Right cardiac atrium (tissue), 5 donors: ENCODE measurements at regions not wholly inside any gene's neighbourhood (a gene's known extent, or its start where the extent isn't known, plus 50 kb on each side); places are given as distances from the start of the nearest gene placed in this dataset.
"Not testable (repeated sequence)": the region's sequence is repeated elsewhere in the genome, so short reads cannot be mapped to it uniquely, and the experiment has no call there.

ENCODE experiments used
- ATAC-seq, 2 donors: fragments of 200-7000 bp; cut with Tn5 transposase; one replicate each; pipeline versions ENCODE4 v1.8.0 to v1.9.1; 2020; ENCODE audit warnings: moderate library complexity in 2 of 2, mild to moderate bottlenecking in 1 of 2
- DNase-seq, 3 donors: peaks; one replicate each; pipeline ENCODE4 v3.0.0-alpha.2; 2020
- H3K27ac ChIP-seq: one replicate; pipeline ENCODE4 v1.5.1; 2013; ENCODE audit warnings: mild to moderate bottlenecking, low read length, control low read depth, moderate library complexity
- H3K27me3 ChIP-seq: one replicate; pipeline ENCODE4 v1.6.1; 2013; ENCODE audit not compliant: control insufficient read depth, insufficient read depth
- H3K4me1 ChIP-seq: one replicate; pipeline ENCODE4 v1.6.1; 2013; ENCODE audit warnings: low read length; ENCODE audit not compliant: control insufficient read depth, insufficient read depth
- H3K4me3 ChIP-seq: one replicate; pipeline ENCODE4 v1.5.1; 2013; ENCODE audit warnings: low read length, control low read depth
- H3K9me3 ChIP-seq: one replicate; pipeline ENCODE4 v1.6.1; 2013; ENCODE audit warnings: low read length; ENCODE audit not compliant: control insufficient read depth
- WGBS: extraction: QIAGEN DNeasy Blood & Tissue Kit; methylation state at CpG from one replicate; pipeline ENCODE4 v1.1.7; 2013; 5-methylcytosine and 5-hydroxymethylcytosine counted together
- intact Hi-C, 4 donors: fragments of 100-400 bp; cut with DNase I; formaldehyde crosslinking; loops; one replicate each; pipeline versions ENCODE4 v1.11.0 to v1.14.0; 2022 to 2023
- donor health status: healthy with polysubstance abuse.
- donor health status: DM: no; HTN: yes; CAD: no.
- donor health status: DM: no; HTN: no; CAD: no.
- donor health status: DM: no; HTN: yes; CAD: no; lungs with severe emphysema.
- donor health status: DM: yes; HTN: yes; CAD: no.

GRCh38 chrX:75873993-75874392, 88.9 kb upstream of the MAGEE2 start:
- DNase-seq = no peak
- no peak overlapping the region for H3K4me3 ChIP-seq
- intact Hi-C loops = no loop called here
- WGBS = 92% methylated on average over 2 of the region's 2 CpGs
- H3K27me3 ChIP-seq = no peaks in the 10 kb centered on the region
- no peaks in the 10 kb centered on the region for H3K9me3 ChIP-seq
- ATAC-seq = no peak
- no peak overlapping the region for H3K27ac ChIP-seq
- H3K4me1 ChIP-seq = no peaks in the 10 kb centered on the region

- H3K9me3 ChIP-seq = no peaks in the 10 kb centered on the region
- 29% methylated on average over 1 of the region's 1 CpG for WGBS
- no peak for DNase-seq
- H3K4me1 ChIP-seq = no peaks in the 10 kb centered on the region
- no peak for ATAC-seq
- no peak overlapping the region for H3K27ac ChIP-seq
- intact Hi-C loops = no loop called here
- no peak overlapping the region for H3K4me3 ChIP-seq
- H3K27me3 ChIP-seq = no peaks in the 10 kb centered on the region
These were observed 98.4 kb upstream of the MAGEE2 start for GRCh38 chrX:75883446-75883845.

GRCh38 chrX:75887833-75888232, 102.8 kb upstream of the MAGEE2 start:
- Histone ChIP-seq H3K9me3 (no peaks in the 10 kb centered on the region), H3K4me1 (no peaks in the 10 kb centered on the region), H3K27me3 (no peaks in the 10 kb centered on the region), H3K27ac (no peak overlapping the region), H3K4me3 (no peak overlapping the region)
- intact Hi-C loops = no loop called here
- DNase-seq (no peak), ATAC-seq (peak in 1 of 2 donors; percentile 51)
- WGBS = 75% methylated on average over 7 of the region's 7 CpGs

- Histone ChIP-seq H3K27ac (no peak overlapping the region), H3K4me3 (no peak overlapping the region), H3K9me3 (no peaks in the 10 kb centered on the region), H3K27me3 (no peaks in the 10 kb centered on the region), H3K4me1 (no peaks in the 10 kb centered on the region)
- peak in 1 of 2 donors; percentile 66 for ATAC-seq
- intact Hi-C loops = no loop called here
- no peak for DNase-seq
- 45% methylated on average over 2 of the region's 2 CpGs for WGBS
These were observed 107.7 kb upstream of the MAGEE2 start for GRCh38 chrX:75892749-75893148.

- H3K27me3 ChIP-seq = no peaks in the 10 kb centered on the region
- WGBS = 61% methylated on average over 8 of the region's 8 CpGs
- DNase-seq (no peak), ATAC-seq (peak in 1 of 2 donors; percentile 71)
- no peak overlapping the region for H3K27ac ChIP-seq
- no peaks in the 10 kb centered on the region for H3K4me1 ChIP-seq
- intact Hi-C loops = no loop called here
- no peak overlapping the region for H3K4me3 ChIP-seq
- no peaks in the 10 kb centered on the region for H3K9me3 ChIP-seq
These were observed 108.2 kb upstream of the MAGEE2 start for GRCh38 chrX:75893281-75893680.

- Histone ChIP-seq H3K4me3 (no peak overlapping the region), H3K4me1 (no peaks in the 10 kb centered on the region), H3K9me3 (no peaks in the 10 kb centered on the region), H3K27ac (no peak overlapping the region), H3K27me3 (no peaks in the 10 kb centered on the region)
- no peak for ATAC-seq
- 80% methylated on average over 2 of the region's 2 CpGs for WGBS
- intact Hi-C loops = no loop called here
- DNase-seq = no peak
These were observed 126.7 kb upstream of the MAGEE2 start for GRCh38 chrX:75911716-75912115.

GRCh38 chrX:75957107-75957610, 172.1 kb upstream of the MAGEE2 start:
- DNase-seq (no peak), ATAC-seq (no peak)
- no peak overlapping the region for H3K27ac ChIP-seq
- no peaks in the 10 kb centered on the region for H3K4me1 ChIP-seq
- intact Hi-C loops = no loop called here
- 64% methylated on average over 5 of the region's 5 CpGs for WGBS
- no peaks in the 10 kb centered on the region for H3K9me3 ChIP-seq
- no peak overlapping the region for H3K4me3 ChIP-seq
- H3K27me3 ChIP-seq = no peaks in the 10 kb centered on the region

- DNase-seq, intact Hi-C loops, ATAC-seq, H3K4me3 ChIP-seq, H3K27me3 ChIP-seq, H3K27ac ChIP-seq, H3K9me3 ChIP-seq, H3K4me1 ChIP-seq: not testable (repeated sequence)
- WGBS = 100% methylated on average over 1 of the region's 1 CpG
These were observed 176.3 kb upstream of the MAGEE2 start for GRCh38 chrX:75961321-75961720.

GRCh38 chrX:75963774-75964173, 178.7 kb upstream of the MAGEE2 start:
- DNase-seq (no peak), ATAC-seq (no peak)
- intact Hi-C loops = no loop called here
- Histone ChIP-seq H3K27ac (no peak overlapping the region), H3K4me3 (no peak overlapping the region), H3K27me3 (no peaks in the 10 kb centered on the region), H3K9me3 (no peaks in the 10 kb centered on the region), H3K4me1 (no peaks in the 10 kb centered on the region)
- WGBS = 83% methylated on average over 7 of the region's 7 CpGs

- 73% methylated on average over 5 of the region's 5 CpGs for WGBS
- H3K4me3 ChIP-seq = no peak overlapping the region
These were observed 183.2 kb upstream of the MAGEE2 start for GRCh38 chrX:75968293-75968692.

GRCh38 chrX:75986976-75987375, 185.9 kb upstream of the PBDC1 start:
- intact Hi-C loops = no loop called here
- Histone ChIP-seq H3K27ac (no peak overlapping the region), H3K9me3 (no peaks in the 10 kb centered on the region), H3K4me1 (no peaks in the 10 kb centered on the region), H3K27me3 (no peaks in the 10 kb centered on the region), H3K4me3 (no peak overlapping the region)
- 33% methylated on average over 2 of the region's 2 CpGs for WGBS
- DNase-seq (no peak), ATAC-seq (no peak)

More at GRCh38 chrX:75968293-75968692, 183.2 kb upstream of the MAGEE2 start:
- no peaks in the 10 kb centered on the region for H3K27me3 ChIP-seq
- H3K27ac ChIP-seq = no peak overlapping the region
- no peaks in the 10 kb centered on the region for H3K4me1 ChIP-seq
- no peaks in the 10 kb centered on the region for H3K9me3 ChIP-seq
- intact Hi-C loops = no loop called here
- DNase-seq (no peak), ATAC-seq (no peak)
